Effector memory CD8-positive, alpha-beta T cell (primary cell): ENCODE measurements at regions not wholly inside any gene's neighbourhood (a gene's known extent, or its start where the extent isn't known, plus 50 kb on each side); places are given as distances from the start of the nearest gene placed in this dataset.
"Not testable (repeated sequence)": the region's sequence is repeated elsewhere in the genome, so short reads cannot be mapped to it uniquely, and the experiment has no call there.

Experiments
- ATAC-seq: fragments of 150-1000 bp; cut with Tn5 transposase; replicated peaks from 2 replicates; pipeline ENCODE4 v1.10.0; 2021; ENCODE audit warnings: mild to moderate bottlenecking, moderate library complexity
- DNase-seq, 3 experiments: peaks; one replicate each; pipeline ENCODE4 v3.0.0; 2021
- H3K27ac Mint-ChIP-seq, 2 donors: one replicate each; pipeline ENCODE4 v1.8.0; 2022; ENCODE audit warnings: mild to moderate bottlenecking in 2 of 2, mixed read lengths in 2 of 2, moderate library complexity in 2 of 2
- H3K27me3 Mint-ChIP-seq, 2 donors: one replicate each; pipeline ENCODE4 v1.8.0; 2022; ENCODE audit warnings: mixed read lengths in 2 of 2
- H3K36me3 Mint-ChIP-seq: one replicate; pipeline ENCODE4 v1.8.0; 2022; ENCODE audit warnings: mild to moderate bottlenecking, moderate library complexity, mixed read lengths; ENCODE audit not compliant: insufficient read depth
- H3K4me1 Mint-ChIP-seq, 2 donors: one replicate each; pipeline ENCODE4 v1.8.0; 2022; ENCODE audit warnings: low read depth in 2 of 2, mixed read lengths in 2 of 2
- H3K4me3 Mint-ChIP-seq, 2 donors: one replicate each; pipeline ENCODE4 v1.8.0; 2022; ENCODE audit warnings: mild to moderate bottlenecking in 2 of 2, mixed read lengths in 2 of 2, moderate library complexity in 2 of 2
- H3K9me3 Mint-ChIP-seq, 2 donors: one replicate each; pipeline ENCODE4 v1.8.0; 2022; ENCODE audit warnings: mixed read lengths in 2 of 2

DNA sequence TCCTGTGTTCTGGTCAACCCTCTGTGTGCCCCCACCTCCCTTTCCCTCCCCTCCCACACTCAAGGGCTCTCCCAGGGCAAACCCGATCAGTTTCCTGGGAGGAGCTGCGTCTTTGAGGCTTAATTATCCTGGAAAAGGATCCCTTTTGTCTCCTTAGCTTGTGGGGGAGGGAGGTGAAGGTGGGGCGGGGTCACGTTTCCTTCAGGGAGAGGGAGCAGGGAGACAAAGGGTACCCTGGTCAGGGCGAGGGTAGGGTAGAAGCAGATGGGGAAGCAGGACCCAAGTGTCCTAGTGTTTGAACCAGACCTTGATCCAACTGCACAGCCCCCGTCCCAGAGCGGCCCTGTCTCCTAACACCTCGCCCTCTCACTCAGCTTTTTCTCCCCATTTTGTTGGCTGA lies 90.1 kb downstream of the HIF1AN start:
- Mint-ChIP-seq H3K36me3 (no peaks in the 10 kb centered on the region), H3K4me3 (no peak overlapping the region), H3K4me1 (peaks cover 0 to 2% of the 10 kb centered on the region in 2 donors), H3K27me3 (peaks cover 58 to 83% of the 10 kb centered on the region in 2 donors), H3K27ac (no peak overlapping the region), H3K9me3 (no peaks in the 10 kb centered on the region)
- no peak for ATAC-seq
- no peak for DNase-seq

DNA sequence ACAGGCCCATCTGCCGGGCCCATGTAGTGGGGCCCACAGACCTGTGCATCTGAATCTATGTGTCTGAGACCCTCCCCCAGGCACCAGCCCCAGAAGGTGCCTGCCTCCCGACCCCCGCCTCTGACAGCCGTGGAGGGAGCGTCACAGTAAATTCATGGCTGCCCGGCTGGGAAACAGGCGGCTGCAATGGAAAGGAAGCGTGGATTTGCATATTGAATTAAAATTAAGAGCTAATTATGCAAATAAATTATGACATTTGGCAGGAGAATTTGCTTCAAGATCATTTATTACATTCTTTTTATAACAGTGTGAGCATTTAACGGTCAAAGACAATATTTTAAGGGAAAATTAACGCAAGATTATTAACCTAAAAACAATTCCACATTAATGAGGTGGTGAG lies 92.3 kb downstream of the HIF1AN start:
- Mint-ChIP-seq H3K9me3 (no peaks in the 10 kb centered on the region), H3K4me3 (no peak overlapping the region), H3K27ac (no peak overlapping the region), H3K36me3 (no peaks in the 10 kb centered on the region), H3K4me1 (no peaks in the 10 kb centered on the region), H3K27me3 (peaks cover 50 to 85% of the 10 kb centered on the region in 2 donors)
- ATAC-seq (no peak), DNase-seq (no peak)

GRCh38 chr10:100631192-100631591 lies 95.4 kb downstream of the HIF1AN start:
- H3K27ac Mint-ChIP-seq, result no peak overlapping the region
- DNase-seq (no peak), ATAC-seq (no peak)
- no peaks in the 10 kb centered on the region for H3K36me3 Mint-ChIP-seq
- no peak overlapping the region for H3K4me3 Mint-ChIP-seq
- H3K4me1 Mint-ChIP-seq, result no peaks in the 10 kb centered on the region
- no peaks in the 10 kb centered on the region for H3K9me3 Mint-ChIP-seq
- H3K27me3 Mint-ChIP-seq, result peaks cover 48 to 79% of the 10 kb centered on the region in 2 donors

DNA sequence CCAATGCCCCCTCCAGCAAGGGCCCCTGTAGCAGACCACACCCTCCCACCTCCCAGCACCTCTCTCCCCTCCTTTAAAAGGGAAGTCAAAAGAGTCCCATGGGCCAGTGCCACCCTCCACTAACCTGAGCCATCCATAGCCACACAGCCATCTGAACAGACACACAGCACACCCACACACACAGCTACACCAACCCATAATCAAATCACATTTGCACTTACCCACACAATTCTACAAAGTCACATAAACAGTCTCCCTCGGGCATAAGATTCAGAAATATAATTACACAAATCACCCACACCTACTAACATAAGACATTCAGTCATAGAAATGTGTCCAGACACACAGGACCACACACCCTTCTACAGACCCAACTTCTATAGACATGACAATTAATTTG lies 96.3 kb downstream of the HIF1AN start:
- ATAC-seq, result no peak
- no peak overlapping the region for H3K27ac Mint-ChIP-seq
- no peak for DNase-seq
- H3K4me1 Mint-ChIP-seq, result no peaks in the 10 kb centered on the region
- H3K27me3 Mint-ChIP-seq, result peaks cover 44 to 79% of the 10 kb centered on the region in 2 donors
- H3K36me3 Mint-ChIP-seq, result no peaks in the 10 kb centered on the region
- H3K4me3 Mint-ChIP-seq, result no peak overlapping the region
- H3K9me3 Mint-ChIP-seq, result no peaks in the 10 kb centered on the region

DNA sequence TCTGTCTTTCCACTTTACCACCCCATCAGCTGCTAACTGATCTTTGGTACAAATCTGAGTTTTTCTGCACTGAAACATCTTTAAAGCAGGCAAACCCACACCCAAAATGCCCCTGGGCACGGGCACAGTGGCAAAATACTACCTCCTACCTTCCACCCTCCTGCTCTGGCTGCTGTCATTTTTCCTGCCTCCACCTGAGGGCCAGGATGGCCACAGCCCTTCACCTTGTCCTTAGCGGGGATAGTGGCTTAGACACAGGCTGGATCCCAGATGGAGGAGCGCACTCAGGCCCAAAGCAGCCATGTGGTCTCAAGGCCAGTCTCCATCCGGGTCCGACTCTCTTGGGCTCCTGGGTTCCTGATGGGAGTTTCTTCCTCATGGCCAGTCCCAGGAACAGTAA lies 98.3 kb downstream of the HIF1AN start:
- no peak overlapping the region for H3K4me3 Mint-ChIP-seq
- DNase-seq (no peak), ATAC-seq (no peak)
- H3K4me1 Mint-ChIP-seq, result no peaks in the 10 kb centered on the region
- no peaks in the 10 kb centered on the region for H3K9me3 Mint-ChIP-seq
- no peak overlapping the region for H3K27ac Mint-ChIP-seq
- H3K27me3 Mint-ChIP-seq, result peaks cover 45 to 79% of the 10 kb centered on the region in 2 donors
- H3K36me3 Mint-ChIP-seq, result no peaks in the 10 kb centered on the region

DNA sequence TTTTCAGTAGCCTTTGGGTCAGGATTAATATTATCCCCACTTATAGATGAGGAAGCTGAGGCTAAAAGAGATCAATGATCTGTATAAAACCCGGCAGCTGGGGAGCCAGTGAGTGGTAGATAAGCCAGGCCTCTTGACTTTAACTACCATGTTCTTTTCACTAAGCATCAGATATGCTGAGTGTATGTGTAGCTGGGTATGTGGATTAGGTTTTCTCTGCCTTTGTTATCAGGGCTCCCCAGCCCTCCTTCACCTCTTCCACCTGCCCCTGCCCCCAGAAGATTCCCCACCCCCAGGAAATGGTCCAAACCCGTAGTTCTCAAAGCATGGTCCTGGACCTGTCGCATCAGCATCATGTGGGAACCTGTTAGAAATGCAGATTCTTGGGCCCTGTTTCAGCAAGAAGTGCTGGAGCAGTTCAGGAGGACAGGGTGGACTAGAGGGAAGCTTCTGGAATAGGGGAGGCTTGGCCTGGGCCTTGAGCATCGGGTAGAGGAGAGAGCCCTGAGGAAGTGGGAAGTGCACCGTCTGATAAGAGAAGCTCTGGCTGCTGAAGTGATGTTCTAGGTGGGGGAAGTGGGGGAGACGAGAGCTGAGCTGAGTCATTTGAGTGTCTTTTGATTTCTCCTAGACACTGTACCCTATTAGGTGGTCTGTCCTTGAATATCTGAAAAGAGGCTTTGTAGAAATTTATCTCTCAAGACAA lies 101.3 kb downstream of the HIF1AN start:
- H3K4me3 Mint-ChIP-seq, result no peak overlapping the region
- DNase-seq (no peak), ATAC-seq (no peak)
- no peak overlapping the region for H3K27ac Mint-ChIP-seq
- H3K36me3 Mint-ChIP-seq, result no peaks in the 10 kb centered on the region
- no peaks in the 10 kb centered on the region for H3K4me1 Mint-ChIP-seq
- peaks cover 65 to 91% of the 10 kb centered on the region in 2 donors for H3K27me3 Mint-ChIP-seq
- no peaks in the 10 kb centered on the region for H3K9me3 Mint-ChIP-seq

DNA sequence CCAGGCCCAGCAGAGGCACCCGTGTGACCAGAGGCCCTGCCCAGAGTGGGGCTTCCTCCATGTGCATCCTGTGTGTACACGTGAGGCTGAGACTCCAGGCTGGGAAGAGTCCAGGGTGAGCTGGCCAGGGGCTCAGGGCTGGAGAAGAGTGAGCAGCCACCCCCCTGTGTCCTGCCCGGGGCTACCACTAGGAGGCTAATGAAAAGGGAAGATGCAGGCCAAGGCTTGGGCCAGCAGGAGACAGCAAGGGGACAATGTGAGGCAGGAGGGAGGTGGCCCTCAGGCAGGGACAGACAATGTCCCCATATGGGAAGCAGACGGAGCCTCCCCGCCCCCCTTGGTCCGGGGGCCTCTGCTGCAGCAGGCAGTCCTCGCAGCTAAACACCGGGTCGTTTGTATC lies 102.0 kb downstream of the HIF1AN start:
- no peaks in the 10 kb centered on the region for H3K4me1 Mint-ChIP-seq
- no peak for ATAC-seq

DNA sequence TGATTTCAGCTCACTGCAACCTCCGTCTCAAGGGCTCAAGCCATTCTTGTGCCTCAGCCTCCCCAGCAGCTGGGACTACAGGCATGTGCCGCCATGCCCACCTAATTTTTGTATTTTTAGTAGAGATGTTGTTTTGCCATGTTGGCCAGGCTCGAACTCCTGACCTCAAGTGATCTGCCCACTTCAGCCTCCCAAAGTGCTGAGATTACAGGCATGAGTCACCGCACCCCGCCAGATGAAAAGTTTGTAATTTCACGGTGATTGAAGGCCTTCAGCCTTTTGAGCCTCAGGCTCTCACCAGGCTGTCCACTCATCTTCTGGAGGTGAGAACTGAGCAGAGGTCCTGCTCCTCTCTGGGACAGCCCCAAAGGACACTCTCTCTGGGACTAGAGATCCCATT lies 103.2 kb downstream of the HIF1AN start:
- not testable (repeated sequence) for DNase-seq, H3K4me3 Mint-ChIP-seq, H3K27ac Mint-ChIP-seq, H3K9me3 Mint-ChIP-seq, H3K36me3 Mint-ChIP-seq, ATAC-seq, H3K4me1 Mint-ChIP-seq
- peaks cover 73 to 97% of the 10 kb centered on the region in 2 donors for H3K27me3 Mint-ChIP-seq

More for the DNA sequence above, 102.0 kb downstream of the HIF1AN start:
- Mint-ChIP-seq H3K9me3 (no peaks in the 10 kb centered on the region), H3K27me3 (peaks cover 69 to 92% of the 10 kb centered on the region in 2 donors), H3K36me3 (no peaks in the 10 kb centered on the region), H3K27ac (no peak overlapping the region), H3K4me3 (no peak overlapping the region)
- no peak for DNase-seq

DNA sequence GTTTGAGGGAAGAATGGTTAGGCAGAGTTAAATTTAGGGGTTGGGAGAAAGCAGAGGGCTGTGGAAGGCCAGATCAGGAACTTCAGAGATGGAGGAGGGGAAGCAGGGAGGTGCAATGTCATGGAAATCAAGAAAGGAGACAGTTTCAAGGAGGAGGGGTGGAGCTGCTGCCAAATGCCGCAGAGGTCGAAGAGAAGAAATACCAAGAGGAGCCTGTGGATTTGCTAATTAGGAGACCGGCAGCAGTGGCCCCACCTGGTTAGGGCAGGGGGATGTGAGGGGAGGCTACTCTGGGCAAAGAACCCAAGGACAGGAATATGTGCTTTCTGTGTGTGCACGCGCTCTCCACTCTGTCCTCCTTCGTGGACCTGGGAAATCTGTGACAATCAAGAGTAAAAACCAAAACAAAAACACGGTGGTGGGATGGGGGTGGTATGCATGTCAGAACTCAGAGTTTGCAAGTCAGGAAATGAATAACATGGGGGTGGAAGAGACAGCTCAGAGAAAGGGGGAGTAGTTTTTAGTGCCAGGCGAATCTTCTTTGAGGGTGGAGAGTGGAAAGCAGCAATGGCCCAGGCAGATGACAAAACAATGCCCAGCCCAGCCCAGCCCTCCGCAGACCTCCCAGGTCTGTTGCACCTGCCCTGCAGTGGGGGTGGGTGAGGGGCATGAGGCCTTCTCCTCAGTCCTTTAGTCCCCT lies 102.9 kb upstream of the PAX2 start:
- no peaks in the 10 kb centered on the region for H3K36me3 Mint-ChIP-seq
- DNase-seq, result no peak
- no peak overlapping the region for H3K27ac Mint-ChIP-seq
- no peaks in the 10 kb centered on the region for H3K4me1 Mint-ChIP-seq
- H3K27me3 Mint-ChIP-seq, result peaks cover 77 to 97% of the 10 kb centered on the region in 2 donors
- no peaks in the 10 kb centered on the region for H3K9me3 Mint-ChIP-seq
- no peak for ATAC-seq
- H3K4me3 Mint-ChIP-seq, result no peak overlapping the region

DNA sequence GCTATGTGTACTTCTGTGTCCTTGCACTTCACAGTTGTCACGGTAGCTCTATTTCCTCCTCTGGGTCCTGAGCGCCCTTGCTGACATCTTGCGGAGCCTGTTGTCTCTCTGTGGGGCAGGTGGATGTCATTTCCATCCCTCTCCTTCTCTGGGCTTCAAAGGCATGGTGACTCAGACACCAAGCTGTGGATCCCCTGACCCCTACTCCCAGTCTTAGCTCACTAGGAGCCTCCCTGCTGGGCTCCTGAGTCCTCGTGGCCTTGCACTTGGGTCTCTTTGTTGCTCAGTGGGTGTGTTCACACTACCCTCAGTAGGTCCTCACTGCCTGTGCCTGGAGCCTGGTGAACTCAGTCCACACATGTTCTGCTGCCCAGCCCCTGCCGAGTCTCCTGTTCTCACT lies 100.3 kb upstream of the PAX2 start:
- ATAC-seq (no peak), DNase-seq (no peak)
- Mint-ChIP-seq H3K27me3 (peaks cover 68 to 97% of the 10 kb centered on the region in 2 donors), H3K4me1 (no peaks in the 10 kb centered on the region), H3K9me3 (no peaks in the 10 kb centered on the region), H3K4me3 (no peak overlapping the region), H3K27ac (no peak overlapping the region), H3K36me3 (no peaks in the 10 kb centered on the region)

DNA sequence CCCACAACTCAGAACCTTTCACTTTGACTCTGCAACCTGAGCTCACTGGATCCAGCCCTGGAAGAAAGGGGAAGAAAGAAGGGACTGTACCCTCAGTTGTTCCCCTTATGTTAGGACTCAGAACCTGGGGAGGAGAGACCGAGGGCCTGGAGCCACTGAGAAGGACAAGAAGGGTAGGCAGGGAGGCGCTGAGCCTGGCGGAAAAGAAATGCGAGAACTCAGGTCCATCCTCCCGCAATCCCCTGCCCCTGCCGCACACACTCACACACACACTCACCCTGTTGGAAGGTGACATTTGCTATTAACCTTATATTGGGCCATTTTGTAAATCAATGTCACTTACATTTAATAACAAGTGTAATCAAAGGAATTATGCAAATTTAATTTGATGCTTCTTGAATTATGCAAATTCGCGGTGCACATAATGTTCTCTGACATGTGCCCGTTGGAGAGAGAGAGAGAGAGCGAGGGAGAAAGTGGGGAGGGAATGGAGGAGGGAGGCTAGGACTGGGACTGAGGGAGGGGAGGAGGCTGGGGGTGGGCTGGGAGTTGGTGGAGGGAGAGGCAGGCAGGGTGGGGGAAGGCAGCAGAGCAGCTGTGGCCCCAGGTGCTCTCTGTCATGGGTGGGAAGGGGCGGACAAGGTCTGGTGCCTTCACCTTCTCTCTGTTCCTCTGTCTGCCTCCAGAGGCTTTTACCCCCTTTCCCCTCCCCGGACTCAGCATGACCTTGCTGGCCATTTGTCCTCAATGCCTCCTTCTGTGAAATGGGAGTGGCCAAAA lies 99.6 kb upstream of the PAX2 start:
- no peak for ATAC-seq
- peaks cover 66 to 97% of the 10 kb centered on the region in 2 donors for H3K27me3 Mint-ChIP-seq
- H3K36me3 Mint-ChIP-seq, result no peaks in the 10 kb centered on the region
- H3K4me3 Mint-ChIP-seq, result no peak overlapping the region
- no peak overlapping the region for H3K27ac Mint-ChIP-seq
- no peak for DNase-seq
- H3K4me1 Mint-ChIP-seq, result no peaks in the 10 kb centered on the region
- H3K9me3 Mint-ChIP-seq, result no peaks in the 10 kb centered on the region

- Mint-ChIP-seq H3K36me3 (no peaks in the 10 kb centered on the region), H3K4me3 (no peak overlapping the region), H3K27me3 (peaks cover 58 to 90% of the 10 kb centered on the region in 2 donors), H3K9me3 (no peaks in the 10 kb centered on the region), H3K27ac (no peak overlapping the region), H3K4me1 (no peaks in the 10 kb centered on the region)
- DNase-seq, result no peak
- no peak for ATAC-seq
Observed at GRCh38 chr10:100647928-100648327, 97.5 kb upstream of the PAX2 start.

DNA sequence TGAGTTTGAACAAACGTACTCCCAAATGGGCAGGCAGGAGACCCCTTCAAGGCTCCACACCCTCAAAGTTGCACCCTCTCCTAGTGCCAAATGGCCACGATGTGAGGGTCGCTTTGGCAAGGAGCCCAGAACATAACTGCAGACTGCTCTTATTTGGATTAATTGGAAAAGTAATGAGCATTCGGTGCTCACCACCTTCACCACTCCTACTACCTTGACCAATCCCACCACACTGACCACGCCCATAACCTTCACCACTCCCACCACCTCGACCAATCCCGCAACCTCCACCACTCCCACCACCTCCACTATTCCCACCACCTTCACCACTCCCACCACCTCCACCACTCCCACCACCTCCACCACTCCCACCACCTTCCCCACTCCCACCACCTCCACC lies 94.7 kb upstream of the PAX2 start:
- H3K4me3 Mint-ChIP-seq, result no peak overlapping the region
- H3K27ac Mint-ChIP-seq, result no peak overlapping the region
- H3K36me3 Mint-ChIP-seq, result no peaks in the 10 kb centered on the region
- no peaks in the 10 kb centered on the region for H3K9me3 Mint-ChIP-seq
- no peak for ATAC-seq
- peaks cover 68 to 93% of the 10 kb centered on the region in 2 donors for H3K27me3 Mint-ChIP-seq
- no peak for DNase-seq
- peaks cover 13 to 18% of the 10 kb centered on the region in 2 donors for H3K4me1 Mint-ChIP-seq
